DND-41 (cell line): ENCODE measurements at regions not wholly inside any gene's neighbourhood (a gene's known extent, or its start where the extent isn't known, plus 50 kb on each side); places are given as distances from the start of the nearest gene placed in this dataset.

Source experiments
- CTCF ChIP-seq: IDR thresholded peaks from 2 replicates; pipeline ENCODE4 v1.5.1; 2012; ENCODE audit warnings: borderline replicate concordance, low read length, moderate library complexity, mild to moderate bottlenecking; ENCODE audit not compliant: poor library complexity, severe bottlenecking; ENCODE audit errors: extremely low read depth
- EZH2 ChIP-seq: IDR thresholded peaks from 3 replicates; pipeline ENCODE4 v1.6.1; 2012; ENCODE audit warnings: borderline replicate concordance, low read depth, mild to moderate bottlenecking, moderate library complexity, low read length, inconsistent platforms; ENCODE audit not compliant: severe bottlenecking

GRCh38 chr1:170790651-170791071 is 126.7 kb downstream of the PRRX1 start:
- TF ChIP-seq CTCF: no peak
- no peak for TF ChIP-seq EZH2
